ENCODE measurements at regions not wholly inside any gene's neighbourhood (a gene's known extent, or its start where the extent isn't known, plus 50 kb on each side); places are given as distances from the start of the nearest gene placed in this dataset.

GRCh38 chr12:127411981-127412380 lies 855.0 kb upstream of the TMEM132C start:
- TF ChIP-seq CTCF (conservative IDR thresholded peaks at IDR 0.05 in 1 of 2, IDR thresholded peaks at IDR 0.05 in 1 of 2; ENCODE audit: extremely low read depth in 1 of 2, insufficient read depth in 1 of 2, low read depth in 1 of 2, low read length in 2 of 2) (no peak), EZH2 (IDR thresholded peaks at IDR 0.05; ENCODE audit: borderline replicate concordance, low read length) (no peak)

Measured in mammary epithelial cell (primary cell).